HG02970 (cell line): ENCODE measurements at regions not wholly inside any gene's neighbourhood (a gene's known extent, or its start where the extent isn't known, plus 50 kb on each side); places are given as distances from the start of the nearest gene placed in this dataset.
"Not testable (repeated sequence)": the region's sequence is repeated elsewhere in the genome, so short reads cannot be mapped to it uniquely, and the experiment has no call there.

Source experiments
- ATAC-seq: cut with Tn5 transposase; IDR thresholded peaks from one replicate; pipeline ENCODE4 v1.9.1; 2021; ENCODE audit warnings: mild to moderate bottlenecking, moderate library complexity, moderate number of reproducible peaks; ENCODE audit not compliant: unreplicated experiment, low FRiP score

DNA sequence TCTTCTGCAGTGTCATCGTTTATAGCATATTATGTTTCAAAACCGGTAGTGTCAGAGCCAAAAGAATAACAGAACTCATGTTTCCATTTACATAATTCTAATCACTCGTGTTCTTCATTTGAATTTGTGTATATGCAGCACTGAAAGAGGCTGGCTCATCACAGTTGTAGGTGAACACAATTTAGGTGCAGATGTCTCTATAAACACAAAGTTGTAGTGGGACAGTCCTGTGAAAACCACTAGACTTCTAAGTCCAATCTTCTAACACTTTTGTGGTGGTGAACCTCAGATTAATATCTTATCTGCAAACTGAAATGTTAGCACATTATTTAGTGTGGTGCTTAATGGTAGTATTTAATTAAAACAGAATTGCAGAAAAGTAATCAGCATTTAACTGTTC lies 872.4 kb downstream of the C4orf33 start:
- no peak for ATAC-seq

DNA sequence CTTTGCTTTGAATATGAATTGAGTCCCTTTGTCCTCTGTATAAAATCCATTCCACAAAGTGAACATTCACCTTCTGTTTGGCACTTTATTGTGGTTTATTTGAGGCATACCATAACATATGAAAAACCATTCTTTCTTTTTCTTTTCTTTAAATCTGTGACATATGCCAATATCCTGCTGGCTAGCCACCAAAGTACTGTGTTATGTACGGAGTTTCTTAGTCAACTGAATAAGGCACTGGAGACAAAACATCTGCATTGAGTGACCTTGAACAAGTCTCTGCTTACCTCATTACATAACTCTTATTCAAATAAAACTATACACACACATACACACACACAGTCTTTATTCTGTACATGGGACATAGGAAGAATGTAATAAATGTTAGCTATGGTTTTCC lies 872.8 kb downstream of the C4orf33 start:
- ATAC-seq, result no peak

DNA sequence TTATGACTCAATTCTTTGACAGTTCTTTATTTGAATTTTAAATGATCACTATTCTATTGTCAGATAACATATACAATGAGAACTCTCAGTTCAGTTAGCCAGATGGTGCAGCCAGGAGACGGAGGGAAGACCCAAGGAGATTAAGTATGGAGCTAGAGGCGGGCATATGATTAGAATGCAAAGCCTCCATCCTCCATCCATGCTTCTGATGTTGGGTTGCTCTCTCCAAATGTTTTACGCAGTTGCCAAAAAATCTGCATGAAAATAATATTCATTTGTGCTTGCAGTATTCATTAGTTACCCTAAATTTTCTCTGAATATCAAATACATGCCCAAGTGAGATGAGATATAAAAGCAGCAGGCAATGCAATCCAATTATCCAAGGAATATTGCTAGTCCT lies 874.8 kb downstream of the C4orf33 start:
- no peak for ATAC-seq

DNA sequence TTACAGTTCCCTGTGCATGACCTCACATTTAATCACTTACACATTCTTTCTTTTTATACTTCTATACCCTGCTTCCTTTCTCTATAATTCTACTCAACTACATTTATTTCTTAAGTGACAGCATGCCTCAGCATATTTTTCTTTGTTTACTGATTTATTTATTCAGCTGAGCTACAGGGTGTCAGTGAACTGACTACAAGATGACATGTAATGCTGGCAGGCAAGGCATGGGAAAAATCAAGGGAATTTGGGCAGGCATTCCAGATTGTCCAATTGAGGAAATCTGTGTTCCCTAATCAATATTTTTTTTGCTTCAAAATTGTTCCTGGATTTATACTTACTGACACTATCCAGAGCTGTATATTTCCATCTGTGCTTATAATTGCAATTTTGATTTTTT lies 875.5 kb downstream of the C4orf33 start:
- ATAC-seq, result no peak

DNA sequence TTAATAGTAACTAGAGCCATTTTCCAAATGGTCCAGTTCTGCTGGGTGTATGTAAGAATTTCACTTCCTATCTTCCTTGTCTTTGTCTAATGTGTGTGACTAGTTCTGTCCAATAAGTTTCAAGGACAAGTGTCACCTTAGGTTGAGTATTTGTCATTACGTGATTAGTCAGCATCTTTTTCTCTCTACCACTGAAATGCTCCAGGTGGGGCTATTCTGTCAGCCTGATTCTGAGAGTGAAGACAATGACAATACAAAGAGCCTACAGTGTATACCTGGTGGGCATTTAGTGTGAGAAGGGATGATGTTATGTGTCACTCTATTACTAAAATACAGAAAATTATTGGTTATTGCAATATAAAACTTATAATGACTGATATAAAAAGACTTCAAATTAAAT lies 876.3 kb downstream of the C4orf33 start:
- no peak for ATAC-seq

DNA sequence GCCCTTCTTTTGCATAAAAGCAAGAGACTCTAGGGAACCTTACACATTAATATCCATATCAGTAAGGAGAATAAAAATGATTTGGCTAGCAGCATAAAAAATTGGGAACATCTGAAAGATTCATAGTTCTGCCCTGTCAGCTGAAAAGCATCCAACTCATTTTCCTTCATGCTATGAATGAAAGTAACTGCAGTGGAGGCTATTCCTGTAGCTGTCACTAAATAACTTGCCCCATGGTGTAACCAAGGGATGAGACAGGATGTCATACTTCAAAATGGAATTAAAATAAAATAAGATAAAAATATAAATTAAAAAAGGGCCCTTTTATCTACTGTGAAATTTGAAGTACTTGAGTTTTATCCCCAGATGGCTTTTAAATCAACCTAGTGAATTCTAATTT lies 878.8 kb downstream of the C4orf33 start:
- ATAC-seq, result no peak

DNA sequence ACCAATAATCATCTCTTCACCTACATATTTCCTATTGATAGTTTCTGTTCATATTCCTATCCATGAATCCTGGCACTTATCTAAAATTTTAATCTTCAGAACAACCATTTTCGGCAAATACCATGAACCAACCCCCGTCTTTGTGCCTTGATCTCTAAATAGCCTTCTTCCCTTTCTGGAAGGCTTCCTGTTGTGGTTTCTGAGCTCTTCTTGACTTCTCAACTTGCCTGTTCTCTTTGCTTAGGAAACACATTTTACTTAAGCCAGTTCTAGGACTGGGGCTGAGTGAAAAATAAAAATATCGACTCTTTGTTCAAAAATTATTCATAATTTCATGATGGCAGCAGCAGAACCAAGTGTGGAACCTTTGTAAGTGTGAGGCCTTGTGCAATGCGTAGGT lies 882.4 kb downstream of the C4orf33 start:
- ATAC-seq, result no peak

DNA sequence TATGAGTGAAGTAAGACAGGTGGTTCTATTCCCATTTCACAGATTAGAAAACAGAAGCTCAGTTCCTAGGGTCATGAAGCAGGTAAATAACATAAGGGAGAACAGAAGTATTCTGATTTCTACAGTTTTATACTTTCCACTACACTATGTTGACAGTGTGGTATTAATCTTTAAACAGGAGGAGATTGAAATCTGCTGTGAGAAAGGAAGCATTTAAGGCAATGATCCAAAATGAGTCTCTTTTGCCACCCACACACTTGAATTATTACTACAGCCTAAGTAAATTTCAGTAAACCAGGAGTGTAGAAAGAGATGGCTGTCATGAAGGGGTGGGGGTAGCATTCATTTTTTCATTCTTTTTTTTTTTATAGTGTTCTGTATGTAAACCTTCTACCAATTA lies 893.0 kb downstream of the C4orf33 start:
- no peak for ATAC-seq

DNA sequence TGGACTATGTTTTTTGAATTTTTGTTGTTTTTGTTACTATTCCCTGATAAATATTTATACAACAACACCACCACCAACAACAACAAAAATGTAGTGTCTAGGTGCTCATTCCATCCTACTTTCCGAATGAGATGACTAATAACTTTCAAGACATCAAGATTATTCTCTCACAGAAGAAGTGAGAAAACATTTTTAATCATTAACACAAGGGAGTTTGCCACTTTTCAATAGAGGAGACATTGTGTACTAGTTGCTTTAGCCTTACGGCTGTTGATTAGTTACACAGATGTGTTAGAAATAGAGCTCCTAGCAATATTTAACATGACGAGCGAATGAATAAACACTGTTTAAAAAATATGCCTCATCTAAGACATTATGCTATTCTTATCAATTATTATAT lies 898.8 kb downstream of the C4orf33 start:
- no peak for ATAC-seq

DNA sequence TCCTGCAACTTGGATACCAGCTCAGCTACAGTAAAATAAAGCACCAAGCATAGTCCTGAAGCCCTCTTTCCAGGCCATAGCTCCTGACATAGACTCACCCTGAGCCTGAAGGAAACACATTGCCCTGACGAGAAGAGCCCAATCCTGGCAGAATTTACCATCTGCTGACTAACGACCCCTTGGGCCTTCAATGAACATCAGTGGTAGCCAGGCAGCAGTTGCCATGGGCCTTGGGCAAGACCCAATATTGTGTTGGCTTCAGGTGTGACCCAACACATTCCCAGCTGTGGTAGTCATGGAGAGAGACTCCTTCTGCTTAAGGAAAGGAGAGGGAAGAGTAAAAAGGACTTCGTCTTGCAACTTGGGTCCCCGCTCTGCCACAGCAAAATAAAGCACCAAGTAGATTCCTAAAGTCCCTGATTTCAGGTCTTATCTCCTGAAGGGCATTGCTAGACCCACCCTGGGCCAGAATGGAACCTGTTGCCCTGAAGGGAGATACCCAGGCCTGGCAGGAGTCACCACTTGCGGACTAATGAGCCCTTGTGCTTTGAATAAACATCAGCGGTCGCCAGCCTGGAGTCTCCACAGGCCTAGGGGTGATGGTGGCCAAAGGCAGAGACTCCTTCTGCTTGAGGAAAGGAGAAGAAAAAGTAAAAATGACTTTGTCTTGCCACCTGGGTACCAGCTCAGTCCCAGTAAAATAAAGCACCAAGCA lies 902.6 kb downstream of the C4orf33 start:
- ATAC-seq, result no peak

DNA sequence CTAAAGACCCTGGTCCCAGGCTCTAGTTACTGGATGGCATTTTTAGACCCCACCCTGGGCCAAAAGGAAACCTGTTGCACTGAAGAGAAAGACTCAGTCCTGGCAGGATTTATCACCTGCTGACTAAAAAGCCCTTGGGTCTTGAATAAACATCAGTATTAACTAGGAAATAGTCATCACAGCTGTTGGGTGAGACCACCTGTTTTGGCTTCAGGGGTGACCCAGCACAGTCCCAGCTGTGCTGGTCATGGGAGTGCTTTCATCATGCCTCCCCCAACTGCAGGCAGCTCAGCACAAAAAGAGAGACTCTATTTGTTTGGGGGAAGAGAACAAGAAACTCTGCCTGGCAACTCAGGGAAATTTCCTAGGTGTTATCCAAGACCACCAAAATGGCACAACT lies 903.2 kb downstream of the C4orf33 start:
- ATAC-seq, result no peak

DNA sequence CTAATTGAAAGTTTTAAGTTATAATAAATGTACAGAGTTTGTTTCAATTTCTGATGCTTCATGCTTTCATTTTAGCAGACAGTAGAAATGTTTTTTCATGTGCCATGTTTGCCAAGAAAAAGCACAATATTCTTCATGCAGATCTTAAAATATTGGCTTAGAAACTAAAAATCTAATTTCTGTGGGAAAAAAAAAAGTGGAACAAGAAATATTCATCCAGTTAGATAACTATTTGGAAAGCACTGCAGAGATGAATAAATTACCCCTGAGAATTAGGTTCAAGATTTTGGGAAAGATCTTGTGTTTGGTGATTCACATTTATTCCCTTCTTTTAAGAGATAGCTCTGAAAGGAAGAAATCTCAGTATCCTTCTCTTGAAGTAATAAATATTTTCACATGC lies 912.5 kb downstream of the C4orf33 start:
- ATAC-seq, result no peak

DNA sequence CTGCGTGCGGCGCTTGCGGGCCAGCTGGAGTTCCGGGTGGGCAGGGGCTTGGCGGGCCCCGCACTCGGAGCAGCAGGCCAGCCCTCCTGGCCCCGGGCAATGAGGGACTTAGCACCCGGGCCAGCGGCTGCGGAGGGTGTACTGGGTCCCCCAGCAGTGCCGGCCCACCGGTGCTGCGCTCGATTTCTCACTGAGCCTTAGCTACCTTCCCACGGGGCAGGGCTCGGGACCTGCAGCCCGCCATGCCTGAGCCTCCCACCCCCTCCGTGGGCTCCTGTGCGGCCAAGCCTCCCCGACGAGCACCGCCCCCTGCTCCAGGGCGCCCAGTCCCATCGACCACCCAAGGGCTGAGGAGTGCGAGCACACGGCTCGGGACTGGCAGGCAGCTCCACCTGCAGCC lies 916.9 kb downstream of the C4orf33 start:
- ATAC-seq, result not testable (repeated sequence)

DNA sequence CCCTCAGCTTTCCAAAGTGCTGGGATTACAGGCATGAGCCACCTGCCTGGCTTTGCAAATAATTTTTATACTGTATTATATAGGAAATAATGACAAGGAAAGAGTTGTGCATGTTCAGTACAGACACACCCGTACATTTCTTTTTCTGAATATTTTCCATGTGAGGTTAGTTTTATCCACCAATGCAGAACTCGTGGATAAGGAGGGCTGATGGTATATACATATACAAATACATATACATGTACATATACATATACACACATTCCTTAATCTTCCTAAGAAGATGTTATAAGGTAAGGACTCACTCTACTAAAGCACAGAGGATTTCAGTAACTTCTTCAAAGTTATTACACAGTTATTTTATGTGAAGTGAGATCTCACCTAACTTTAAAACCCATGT lies 925.8 kb downstream of the C4orf33 start:
- ATAC-seq, result no peak

DNA sequence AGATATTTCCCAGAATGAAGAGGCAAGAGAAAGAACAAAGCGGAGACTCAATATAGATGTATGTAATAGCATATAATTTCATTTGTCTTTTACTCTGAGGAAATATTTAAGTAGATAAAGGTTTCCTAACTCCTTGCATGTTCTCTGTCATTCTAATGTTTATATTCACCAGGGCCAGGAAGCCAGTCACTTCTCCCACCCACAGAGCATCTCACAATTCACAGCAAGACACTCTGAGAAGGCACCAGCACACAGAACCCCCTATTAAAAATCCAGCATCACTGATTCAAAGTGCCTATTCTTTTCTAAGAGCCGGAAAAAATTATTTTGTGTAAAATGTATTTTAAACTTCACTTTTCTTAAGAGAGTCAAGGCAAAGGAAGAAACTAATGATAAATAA lies 927.1 kb downstream of the C4orf33 start:
- ATAC-seq, result no peak

DNA sequence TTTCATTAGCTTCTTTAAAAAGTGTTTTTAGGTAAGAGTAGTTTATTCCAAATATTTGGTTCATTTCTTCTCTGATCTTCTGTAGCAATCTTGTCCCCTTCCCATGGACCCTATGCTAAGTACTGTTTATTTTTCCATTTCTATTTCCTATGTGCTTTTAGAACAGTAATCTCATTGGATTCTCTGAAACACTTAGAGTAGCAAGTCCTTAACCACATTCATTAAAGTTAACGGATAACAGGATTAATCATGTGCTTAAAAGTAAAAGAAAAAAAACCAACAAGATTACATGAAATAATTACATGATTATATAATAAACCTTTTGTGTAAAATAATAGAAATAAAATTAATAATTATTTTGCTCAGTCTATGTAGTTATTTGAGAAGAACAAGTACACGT lies 929.7 kb downstream of the C4orf33 start:
- no peak for ATAC-seq

DNA sequence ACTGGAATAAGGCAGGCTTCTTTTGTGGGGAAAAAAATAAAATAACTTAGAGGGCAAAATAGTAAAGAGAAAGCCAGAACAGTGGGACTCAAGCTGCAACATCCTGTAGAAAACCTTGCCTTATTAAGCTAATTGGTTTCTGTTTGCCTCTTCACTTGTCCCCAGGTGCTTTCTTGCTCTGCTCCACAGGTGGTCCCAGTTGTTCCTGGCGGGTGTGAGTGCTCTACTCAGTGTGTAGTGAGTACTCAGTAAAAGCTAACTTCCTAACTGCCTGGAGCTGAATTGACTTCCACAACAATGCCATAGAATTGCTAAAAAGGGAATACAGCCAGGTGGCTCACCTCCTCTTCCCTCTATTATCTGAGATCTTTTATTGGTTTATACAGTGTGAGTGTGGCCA lies 930.2 kb downstream of the C4orf33 start:
- ATAC-seq, result no peak

DNA sequence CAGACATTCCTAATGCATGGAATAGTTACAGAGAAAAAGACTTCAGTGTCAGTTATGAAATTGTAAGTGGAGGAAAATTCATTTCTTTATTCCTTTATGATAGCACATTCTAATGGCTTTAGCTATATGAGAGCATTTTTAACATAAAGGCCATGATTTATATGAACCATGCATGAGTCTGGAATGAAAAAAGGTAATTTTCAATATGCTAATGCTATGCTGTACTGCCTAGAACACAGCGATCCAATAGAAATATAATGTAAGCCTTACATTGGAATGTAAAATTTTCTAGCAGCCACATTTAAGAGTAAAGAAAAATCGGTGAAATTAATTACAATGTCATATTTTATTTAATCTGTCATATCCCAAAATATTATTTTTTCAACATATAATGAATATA lies 932.0 kb downstream of the C4orf33 start:
- no peak for ATAC-seq

DNA sequence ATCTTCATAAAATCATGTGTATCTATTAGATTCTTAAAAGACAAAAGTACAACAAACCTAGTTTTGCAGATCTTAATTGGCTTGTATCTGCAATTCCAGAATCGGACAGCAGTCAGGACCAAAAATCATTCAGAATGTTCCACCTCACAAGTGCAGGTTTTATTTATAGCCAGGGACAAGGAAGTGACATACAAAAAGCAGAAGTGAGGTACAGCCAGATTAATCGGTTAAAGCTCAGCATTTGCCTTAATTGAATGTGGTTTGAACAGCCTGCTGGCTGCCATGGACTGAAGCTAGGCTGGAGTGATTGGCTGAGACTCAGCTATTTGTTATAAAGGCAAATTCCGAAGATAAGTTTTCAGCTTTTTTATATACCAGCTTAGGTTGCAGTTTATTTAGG lies 932.6 kb downstream of the C4orf33 start:
- peak; percentile 72 for ATAC-seq

DNA sequence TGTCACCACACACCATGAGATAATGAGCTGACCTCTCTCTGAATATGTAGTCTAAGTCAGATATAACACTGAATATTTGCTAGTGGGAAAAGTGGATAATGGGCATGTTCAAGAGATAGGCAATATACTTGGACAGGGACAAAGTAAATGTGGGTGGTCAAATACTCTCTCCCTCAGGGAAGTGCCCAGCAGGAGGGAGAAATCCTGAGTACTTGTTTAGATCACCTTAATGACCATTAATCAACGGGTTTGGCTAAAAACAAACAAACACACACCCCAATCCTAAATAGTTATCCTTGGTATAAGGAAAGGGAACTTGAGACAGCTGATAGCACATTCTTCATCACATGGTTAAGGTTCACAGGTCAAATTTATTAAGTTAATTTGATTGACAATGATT lies 933.5 kb downstream of the C4orf33 start:
- ATAC-seq, result no peak

DNA sequence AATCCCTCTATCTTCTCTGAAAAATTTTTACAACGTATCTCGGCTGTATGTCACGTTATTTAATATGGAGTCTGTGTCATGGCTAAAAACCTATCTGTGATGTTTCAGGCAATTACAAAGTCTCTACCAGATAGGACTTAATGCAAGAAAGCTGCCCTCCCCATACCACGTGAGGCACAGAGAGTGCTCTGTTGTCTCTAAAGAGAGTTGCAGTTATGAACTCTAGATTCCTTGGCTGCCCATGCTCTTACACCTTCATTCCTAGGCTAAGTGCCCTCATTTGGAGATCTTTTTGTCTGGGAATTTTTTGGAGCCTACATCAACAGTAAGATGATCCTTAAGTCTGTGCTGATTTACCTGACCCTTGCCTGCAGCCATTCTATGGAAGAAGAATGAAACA lies 935.9 kb downstream of the C4orf33 start:
- ATAC-seq, result no peak

DNA sequence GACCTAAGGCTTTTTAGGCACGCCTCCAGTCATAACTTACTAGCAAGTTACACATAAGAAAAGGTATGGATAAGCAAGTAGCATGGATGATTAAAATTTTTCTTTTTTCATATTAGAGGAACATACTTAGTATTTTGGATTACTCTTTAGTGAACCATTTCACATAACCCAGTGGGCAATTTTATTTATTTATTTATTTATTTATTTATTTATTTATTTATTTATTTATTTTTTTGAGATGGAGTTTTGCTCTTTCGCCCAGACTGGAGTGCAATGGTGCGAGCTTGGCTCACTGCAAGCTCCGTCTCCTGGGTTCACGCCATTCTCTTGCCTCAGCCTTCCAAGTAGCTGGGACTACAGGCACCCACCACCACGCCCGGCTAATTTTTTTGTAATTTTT lies 937.7 kb downstream of the C4orf33 start:
- not testable (repeated sequence) for ATAC-seq

DNA sequence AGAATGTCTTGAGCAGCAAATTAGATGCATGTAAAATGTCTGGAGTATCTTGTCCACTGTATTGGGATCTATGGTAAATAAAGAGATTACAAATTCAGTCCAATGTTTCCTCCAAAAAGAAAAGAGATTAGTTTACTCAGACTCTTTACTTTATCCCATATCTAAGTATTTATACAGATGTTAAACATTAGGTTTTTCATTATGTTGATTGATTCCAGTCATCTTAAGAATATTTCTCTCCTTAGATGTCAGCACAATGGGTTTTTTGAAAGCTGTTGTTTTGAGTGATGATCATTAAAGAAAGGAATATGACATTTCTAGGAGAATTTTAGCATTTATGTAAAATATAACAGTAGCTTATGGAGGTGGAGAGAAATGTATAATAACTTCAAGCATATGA lies 938.9 kb downstream of the C4orf33 start:
- ATAC-seq, result no peak
